DND-41 (cell line): ENCODE measurements at regions not wholly inside any gene's neighbourhood (a gene's known extent, or its start where the extent isn't known, plus 50 kb on each side); places are given as distances from the start of the nearest gene placed in this dataset.

Experiments used
- CTCF ChIP-seq: IDR thresholded peaks from 2 replicates; pipeline ENCODE4 v1.5.1; 2012; ENCODE audit warnings: borderline replicate concordance, low read length, moderate library complexity, mild to moderate bottlenecking; ENCODE audit not compliant: poor library complexity, severe bottlenecking; ENCODE audit errors: extremely low read depth
- EZH2 ChIP-seq: IDR thresholded peaks from 3 replicates; pipeline ENCODE4 v1.6.1; 2012; ENCODE audit warnings: borderline replicate concordance, low read depth, mild to moderate bottlenecking, moderate library complexity, low read length, inconsistent platforms; ENCODE audit not compliant: severe bottlenecking

- TF ChIP-seq CTCF (no peak), EZH2 (no peak)
Measured at GRCh38 chr2:100676346-100676745, 113.6 kb downstream of the PDCL3 start.
